Lower lobe of right lung (tissue), 2 donors: ENCODE measurements at regions not wholly inside any gene's neighbourhood (a gene's known extent, or its start where the extent isn't known, plus 50 kb on each side); places are given as distances from the start of the nearest gene placed in this dataset.

Experiments used
- ATAC-seq, 2 donors: fragments of 200-7000 bp; cut with Tn5 transposase; one replicate each; pipeline ENCODE4 v1.9.1; 2020 to 2022; ENCODE audit warnings: mild to moderate bottlenecking in 2 of 2, moderate library complexity in 2 of 2
- DNase-seq: peaks from one replicate; pipeline ENCODE4 v3.0.0-alpha.2; 2020
- H3K27ac ChIP-seq: fragments of 200-600 bp; one replicate; pipeline ENCODE4 v1.8.0; 2022
- H3K27me3 ChIP-seq: fragments of 200-600 bp; one replicate; pipeline ENCODE4 v1.8.0; 2022; ENCODE audit warnings: low read depth
- H3K36me3 ChIP-seq: fragments of 200-600 bp; one replicate; pipeline ENCODE4 v1.8.0; 2022; ENCODE audit warnings: mild to moderate bottlenecking
- H3K4me1 ChIP-seq: fragments of 200-600 bp; one replicate; pipeline ENCODE4 v1.8.0; 2022
- H3K4me3 ChIP-seq: fragments of 200-600 bp; one replicate; pipeline ENCODE4 v1.8.0; 2022; ENCODE audit warnings: mild to moderate bottlenecking
- H3K9me3 ChIP-seq: fragments of 200-600 bp; one replicate; pipeline ENCODE4 v1.8.0; 2022
- CTCF ChIP-seq: fragments of 200-600 bp; IDR thresholded peaks from one replicate; pipeline ENCODE4 v1.8.0; 2022; ENCODE audit warnings: antibody characterized with exemption, mild to moderate bottlenecking
- intact Hi-C: fragments of 100-400 bp; cut with DNase I; formaldehyde crosslinking; loops from one replicate; pipeline ENCODE4 v1.11.0; 2022
- donor health status: DM: no; HTN: yes; CAD: no; lungs with severe emphysema.

- H3K36me3 ChIP-seq: no peaks in the 10 kb centered on the region
- intact Hi-C loops: no loop called here
These were observed 286.1 kb upstream of the EEF2KMT start for GRCh38 chr16:5383737-5384136.

GRCh38 chr16:5382484-5382883 lies 284.9 kb upstream of the EEF2KMT start:
- Histone ChIP-seq H3K36me3 (no peaks in the 10 kb centered on the region), H3K27me3 (no peaks in the 10 kb centered on the region), H3K27ac (no peak overlapping the region), H3K9me3 (no peaks in the 10 kb centered on the region), H3K4me3 (no peak overlapping the region), H3K4me1 (no peaks in the 10 kb centered on the region)
- no peak for DNase-seq
- intact Hi-C loops: no loop called here
- no peak for TF ChIP-seq CTCF
- ATAC-seq: no peak

More at GRCh38 chr16:5383737-5384136, 286.1 kb upstream of the EEF2KMT start:
- Histone ChIP-seq H3K27me3 (no peaks in the 10 kb centered on the region), H3K27ac (no peak overlapping the region), H3K4me1 (no peaks in the 10 kb centered on the region), H3K9me3 (no peaks in the 10 kb centered on the region), H3K4me3 (no peak overlapping the region)
- ATAC-seq (no peak), DNase-seq (no peak)
- no peak for TF ChIP-seq CTCF

- Histone ChIP-seq H3K36me3 (no peaks in the 10 kb centered on the region), H3K9me3 (no peaks in the 10 kb centered on the region), H3K4me1 (no peaks in the 10 kb centered on the region), H3K4me3 (no peak overlapping the region), H3K27me3 (no peaks in the 10 kb centered on the region), H3K27ac (no peak overlapping the region)
- ATAC-seq: no peak
- no peak for TF ChIP-seq CTCF
- no peak for DNase-seq
- intact Hi-C loops: no loop called here
These were observed 283.9 kb upstream of the EEF2KMT start for GRCh38 chr16:5381481-5381880.

- no peak overlapping the region for H3K4me3 ChIP-seq
- H3K9me3 ChIP-seq: no peaks in the 10 kb centered on the region
- H3K27me3 ChIP-seq: no peaks in the 10 kb centered on the region
- DNase-seq (no peak), ATAC-seq (no peak)
- intact Hi-C loops: no loop called here
- H3K4me1 ChIP-seq: no peaks in the 10 kb centered on the region
- no peaks in the 10 kb centered on the region for H3K36me3 ChIP-seq
- no peak overlapping the region for H3K27ac ChIP-seq
- no peak for TF ChIP-seq CTCF
These were observed 282.4 kb upstream of the EEF2KMT start for GRCh38 chr16:5379954-5380353.

GRCh38 chr16:5378531-5378930 lies 280.9 kb upstream of the EEF2KMT start:
- TF ChIP-seq CTCF: no peak
- Histone ChIP-seq H3K27me3 (no peaks in the 10 kb centered on the region), H3K27ac (no peak overlapping the region), H3K36me3 (no peaks in the 10 kb centered on the region), H3K9me3 (no peaks in the 10 kb centered on the region), H3K4me3 (no peak overlapping the region), H3K4me1 (no peaks in the 10 kb centered on the region)
- intact Hi-C loops: no loop called here
- ATAC-seq (no peak), DNase-seq (no peak)

- ATAC-seq (no peak), DNase-seq (no peak)
- intact Hi-C loops: no loop called here
- Histone ChIP-seq H3K27me3 (no peaks in the 10 kb centered on the region), H3K27ac (no peak overlapping the region), H3K4me1 (no peaks in the 10 kb centered on the region), H3K36me3 (no peaks in the 10 kb centered on the region), H3K9me3 (no peaks in the 10 kb centered on the region), H3K4me3 (no peak overlapping the region)
- TF ChIP-seq CTCF: no peak
These were observed 279.8 kb upstream of the EEF2KMT start for GRCh38 chr16:5377280-5377898.
